Frontal cortex (tissue), 3 donors: ENCODE measurements at regions not wholly inside any gene's neighbourhood (a gene's known extent, or its start where the extent isn't known, plus 50 kb on each side); places are given as distances from the start of the nearest gene placed in this dataset.
A peak's percentile ranks its signal among the peaks of the same experiment; 100 is the strongest.
"Not testable (repeated sequence)": the region's sequence is repeated elsewhere in the genome, so short reads cannot be mapped to it uniquely, and the experiment has no call there.

ENCODE experiments used
- DNase-seq, 2 donors: peaks; one replicate each; pipeline ENCODE4 v3.0.0; 2012; ENCODE audit warnings: low spot score in 2 of 2
- FAIRE-seq: peaks from 2 replicates; lab custom pipeline; 2012; peaks lifted over from hg19 to GRCh38; lab: Jason Lieb, UNC
- donor health status: control.
- donor health status: control.
- donor health status: control.

- FAIRE-seq (no peak), DNase-seq (no peak)
These were observed 498.0 kb upstream of the PROK2 start for GRCh38 chr3:72282918-72283317.

- no peak for DNase-seq
- no peak for FAIRE-seq
These were observed 496.6 kb upstream of the PROK2 start for GRCh38 chr3:72281551-72281950.

GRCh38 chr3:72280876-72281275 is 495.9 kb upstream of the PROK2 start:
- FAIRE-seq (no peak), DNase-seq (no peak)

GRCh38 chr3:72279631-72280041 is 494.7 kb upstream of the PROK2 start:
- FAIRE-seq (no peak), DNase-seq (no peak)

- no peak for FAIRE-seq
- no peak for DNase-seq
These were observed 494.2 kb upstream of the PROK2 start for GRCh38 chr3:72279068-72279604.

GRCh38 chr3:72278349-72279067 is 493.6 kb upstream of the PROK2 start:
- FAIRE-seq: no peak

GRCh38 chr3:72277710-72278109 is 492.8 kb upstream of the PROK2 start:
- DNase-seq: no peak
- FAIRE-seq: no peak

More at GRCh38 chr3:72278349-72279067, 493.6 kb upstream of the PROK2 start:
- no peak for DNase-seq

- FAIRE-seq (no peak), DNase-seq (no peak)
These were observed 491.9 kb upstream of the PROK2 start for GRCh38 chr3:72276806-72277205.

- FAIRE-seq (no peak), DNase-seq (no peak)
These were observed 490.4 kb upstream of the PROK2 start for GRCh38 chr3:72275331-72275751.

- FAIRE-seq (no peak), DNase-seq (no peak)
These were observed 489.8 kb upstream of the PROK2 start for GRCh38 chr3:72274493-72275330.

GRCh38 chr3:72273615-72274014 is 488.7 kb upstream of the PROK2 start:
- no peak for DNase-seq
- FAIRE-seq: no peak

GRCh38 chr3:72272356-72272755 is 487.4 kb upstream of the PROK2 start:
- no peak for FAIRE-seq
- DNase-seq: no peak

GRCh38 chr3:72271923-72272322 is 487.0 kb upstream of the PROK2 start:
- FAIRE-seq: no peak
- no peak for DNase-seq

- no peak for FAIRE-seq
- DNase-seq: no peak
These were observed 486.3 kb upstream of the PROK2 start for GRCh38 chr3:72271216-72271615.

GRCh38 chr3:72270730-72271129 is 485.8 kb upstream of the PROK2 start:
- DNase-seq (no peak), FAIRE-seq (no peak)

- no peak for FAIRE-seq
- DNase-seq: peak in 1 of 2 donors; percentile 57
These were observed 485.2 kb upstream of the PROK2 start for GRCh38 chr3:72270072-72270681.

GRCh38 chr3:72269475-72269874 is 484.5 kb upstream of the PROK2 start:
- DNase-seq (no peak), FAIRE-seq (no peak)

GRCh38 chr3:72266921-72267524 is 482.1 kb upstream of the PROK2 start:
- FAIRE-seq, DNase-seq: not testable (repeated sequence)

- DNase-seq: no peak
- FAIRE-seq: no peak
These were observed 481.0 kb upstream of the PROK2 start for GRCh38 chr3:72266016-72266370.
